ENCODE measurements at regions not wholly inside any gene's neighbourhood (a gene's known extent, or its start where the extent isn't known, plus 50 kb on each side); places are given as distances from the start of the nearest gene placed in this dataset.

DNA sequence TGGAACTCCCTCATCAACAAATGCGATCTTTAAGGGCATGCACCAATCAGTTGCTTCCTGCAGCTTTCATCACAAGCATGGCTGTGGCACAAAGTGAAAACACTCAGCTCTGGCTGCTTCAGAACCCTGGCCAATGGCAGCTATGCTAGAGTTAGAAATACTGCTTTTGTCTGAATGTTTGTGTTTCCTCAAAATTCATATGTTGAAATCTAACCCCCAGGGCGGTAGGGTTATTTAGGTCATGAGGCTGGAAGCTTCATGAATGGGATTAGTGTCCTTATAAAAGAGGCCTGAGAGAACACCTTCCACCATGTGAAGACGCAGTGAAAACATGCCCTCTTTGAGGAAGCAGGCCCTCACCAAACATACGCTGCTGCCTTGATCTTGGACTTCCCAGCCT, 453.9 kb downstream of the SNAPC1 start:
- Mint-ChIP-seq H3K4me1 (ENCODE audit: low read depth in 2 of 2) (no peaks in the 10 kb centered on the region), H3K9me3 (no peaks in the 10 kb centered on the region), H3K27ac (no peak overlapping the region), H3K4me3 (no peak overlapping the region), H3K36me3 (no peaks in the 10 kb centered on the region), H3K27me3 (peaks cover 10 to 31% of the 10 kb centered on the region in 2 donors)
- DNase-seq (ENCODE audit: low spot score) (no peak), ATAC-seq (no peak)

DNA sequence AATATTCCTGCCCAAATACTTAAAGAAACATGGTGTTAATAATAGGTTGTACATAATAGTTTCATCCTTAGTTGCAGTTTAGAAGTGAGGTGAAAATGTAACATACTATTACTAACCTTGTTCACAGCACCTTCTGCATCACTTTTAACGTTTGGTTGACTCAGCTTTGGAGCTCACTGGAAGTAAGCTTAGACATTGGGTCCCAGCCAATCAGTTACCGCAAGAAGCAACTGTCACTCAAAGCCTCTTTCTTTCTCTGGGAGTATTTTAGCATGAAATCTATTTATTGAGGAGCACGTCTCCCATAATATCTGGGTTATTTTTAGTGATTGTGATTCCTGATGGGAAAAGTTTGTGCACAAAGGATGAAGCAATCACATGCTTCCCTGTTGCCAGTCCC, 472.6 kb downstream of the SNAPC1 start:
- H3K4me3 Mint-ChIP-seq: no peak overlapping the region
- no peaks in the 10 kb centered on the region for H3K4me1 Mint-ChIP-seq (ENCODE audit: low read depth in 2 of 2)

GRCh38 chr14:62244221-62244620, 482.0 kb downstream of the SNAPC1 start:
- DNase-seq (ENCODE audit: low spot score): no peak
- Mint-ChIP-seq H3K36me3 (no peaks in the 10 kb centered on the region), H3K27me3 (peaks cover 3 to 28% of the 10 kb centered on the region in 2 donors), H3K27ac (no peak overlapping the region), H3K4me1 (ENCODE audit: low read depth in 2 of 2) (no peaks in the 10 kb centered on the region), H3K9me3 (no peaks in the 10 kb centered on the region), H3K4me3 (no peak overlapping the region)
- ATAC-seq: no peak

More for the DNA sequence above, 472.6 kb downstream of the SNAPC1 start:
- Mint-ChIP-seq H3K27me3 (peaks cover 3 to 7% of the 10 kb centered on the region in 2 donors), H3K27ac (no peak overlapping the region), H3K9me3 (peaks cover 7% of the 10 kb centered on the region), H3K36me3 (peaks cover 6% of the 10 kb centered on the region)
- no peak for ATAC-seq
- DNase-seq (ENCODE audit: low spot score): no peak

- H3K36me3 Mint-ChIP-seq: no peaks in the 10 kb centered on the region
- no peak overlapping the region for H3K27ac Mint-ChIP-seq
- H3K4me1 Mint-ChIP-seq (ENCODE audit: low read depth in 2 of 2): no peaks in the 10 kb centered on the region
- H3K9me3 Mint-ChIP-seq: peaks cover 3% of the 10 kb centered on the region
- ATAC-seq (no peak), DNase-seq (ENCODE audit: low spot score) (no peak)
- H3K27me3 Mint-ChIP-seq: peaks cover 0 to 22% of the 10 kb centered on the region in 2 donors
- H3K4me3 Mint-ChIP-seq: no peak overlapping the region
Observed at GRCh38 chr14:62247266-62247665, 485.0 kb downstream of the SNAPC1 start.

GRCh38 chr14:62251237-62251636, 489.0 kb downstream of the SNAPC1 start:
- H3K27me3 Mint-ChIP-seq: peaks cover 0 to 7% of the 10 kb centered on the region in 2 donors

GRCh38 chr14:62253171-62253570, 491.0 kb downstream of the SNAPC1 start:
- Mint-ChIP-seq H3K4me3 (no peak overlapping the region), H3K4me1 (ENCODE audit: low read depth in 2 of 2) (no peaks in the 10 kb centered on the region), H3K27me3 (peaks cover 0 to 17% of the 10 kb centered on the region in 2 donors), H3K27ac (no peak overlapping the region), H3K9me3 (peaks cover 3% of the 10 kb centered on the region), H3K36me3 (no peaks in the 10 kb centered on the region)
- ATAC-seq (no peak), DNase-seq (ENCODE audit: low spot score) (no peak)

More at GRCh38 chr14:62251237-62251636, 489.0 kb downstream of the SNAPC1 start:
- no peak for DNase-seq (ENCODE audit: low spot score)
- H3K9me3 Mint-ChIP-seq: peaks cover 3% of the 10 kb centered on the region
- H3K4me3 Mint-ChIP-seq: no peak overlapping the region
- H3K36me3 Mint-ChIP-seq: no peaks in the 10 kb centered on the region
- ATAC-seq: no peak
- H3K27ac Mint-ChIP-seq: no peak overlapping the region
- no peaks in the 10 kb centered on the region for H3K4me1 Mint-ChIP-seq (ENCODE audit: low read depth in 2 of 2)

GRCh38 chr14:62253911-62254310, 491.7 kb downstream of the SNAPC1 start:
- Mint-ChIP-seq H3K27ac (no peak overlapping the region), H3K27me3 (peaks cover 0 to 12% of the 10 kb centered on the region in 2 donors), H3K36me3 (no peaks in the 10 kb centered on the region), H3K4me3 (no peak overlapping the region), H3K9me3 (peaks cover 3% of the 10 kb centered on the region), H3K4me1 (ENCODE audit: low read depth in 2 of 2) (no peaks in the 10 kb centered on the region)
- DNase-seq (ENCODE audit: low spot score) (no peak), ATAC-seq (no peak)

- H3K27ac Mint-ChIP-seq: no peak overlapping the region
- H3K36me3 Mint-ChIP-seq: no peaks in the 10 kb centered on the region
- H3K4me3 Mint-ChIP-seq: no peak overlapping the region
- peaks cover 5 to 6% of the 10 kb centered on the region in 2 donors for H3K27me3 Mint-ChIP-seq
- DNase-seq (ENCODE audit: low spot score) (no peak), ATAC-seq (peak; percentile 71 to 79)
- peaks cover 3% of the 10 kb centered on the region for H3K9me3 Mint-ChIP-seq
- no peaks in the 10 kb centered on the region for H3K4me1 Mint-ChIP-seq (ENCODE audit: low read depth in 2 of 2)
Observed at GRCh38 chr14:62269204-62269603, 507.0 kb downstream of the SNAPC1 start.

- Mint-ChIP-seq H3K27ac (no peak overlapping the region), H3K4me3 (no peak overlapping the region), H3K36me3 (no peaks in the 10 kb centered on the region), H3K27me3 (peaks cover 5 to 6% of the 10 kb centered on the region in 2 donors), H3K4me1 (ENCODE audit: low read depth in 2 of 2) (no peaks in the 10 kb centered on the region), H3K9me3 (peaks cover 3% of the 10 kb centered on the region)
- DNase-seq (ENCODE audit: low spot score) (no peak), ATAC-seq (no peak)
Observed at GRCh38 chr14:62270236-62270635, 508.0 kb downstream of the SNAPC1 start.

GRCh38 chr14:62280366-62280765, 518.1 kb downstream of the SNAPC1 start:
- Mint-ChIP-seq H3K4me3 (no peak overlapping the region), H3K36me3 (no peaks in the 10 kb centered on the region), H3K27me3 (no peaks in the 10 kb centered on the region), H3K27ac (no peak overlapping the region), H3K4me1 (ENCODE audit: low read depth in 2 of 2) (no peaks in the 10 kb centered on the region), H3K9me3 (no peaks in the 10 kb centered on the region)
- no peak for ATAC-seq
- DNase-seq (ENCODE audit: low spot score): no peak

- ATAC-seq (no peak), DNase-seq (ENCODE audit: low spot score) (no peak)
- H3K36me3 Mint-ChIP-seq: no peaks in the 10 kb centered on the region
- H3K4me1 Mint-ChIP-seq (ENCODE audit: low read depth in 2 of 2): no peaks in the 10 kb centered on the region
- H3K4me3 Mint-ChIP-seq: no peak overlapping the region
- no peak overlapping the region for H3K27ac Mint-ChIP-seq
- no peaks in the 10 kb centered on the region for H3K9me3 Mint-ChIP-seq
- no peaks in the 10 kb centered on the region for H3K27me3 Mint-ChIP-seq
Observed at GRCh38 chr14:62283837-62284236, 521.6 kb downstream of the SNAPC1 start.

- DNase-seq (ENCODE audit: low spot score): no peak
- no peak overlapping the region for H3K27ac Mint-ChIP-seq
- H3K4me1 Mint-ChIP-seq (ENCODE audit: low read depth in 2 of 2): no peaks in the 10 kb centered on the region
- H3K27me3 Mint-ChIP-seq: no peaks in the 10 kb centered on the region
- no peaks in the 10 kb centered on the region for H3K36me3 Mint-ChIP-seq
- no peak for ATAC-seq
- no peak overlapping the region for H3K4me3 Mint-ChIP-seq
- peaks cover 8% of the 10 kb centered on the region for H3K9me3 Mint-ChIP-seq
Observed at GRCh38 chr14:62289471-62289870, 527.3 kb downstream of the SNAPC1 start.

DNA sequence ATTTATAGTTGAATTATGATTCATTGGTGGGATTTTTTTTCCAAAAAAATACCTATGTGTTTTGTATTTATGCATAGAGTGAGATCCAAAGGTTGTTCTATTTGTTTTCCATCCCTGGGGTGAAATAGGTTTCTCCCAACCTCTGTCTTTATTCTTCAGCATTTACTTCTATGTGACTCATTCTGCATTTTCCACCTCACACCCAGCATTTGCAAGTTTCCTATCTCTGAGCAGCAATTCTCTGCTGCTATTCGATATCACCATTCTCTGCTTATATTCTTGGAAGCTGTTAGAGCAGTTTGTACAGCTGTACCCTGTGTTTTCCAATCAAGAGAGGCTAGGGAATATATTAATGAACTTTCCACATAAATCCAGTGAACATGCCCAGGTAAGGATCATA, 538.9 kb downstream of the SNAPC1 start:
- no peak for ATAC-seq
- Mint-ChIP-seq H3K27ac (no peak overlapping the region), H3K4me3 (no peak overlapping the region), H3K9me3 (peaks cover 13% of the 10 kb centered on the region), H3K36me3 (no peaks in the 10 kb centered on the region), H3K27me3 (no peaks in the 10 kb centered on the region), H3K4me1 (ENCODE audit: low read depth in 2 of 2) (no peaks in the 10 kb centered on the region)
- no peak for DNase-seq (ENCODE audit: low spot score)

DNA sequence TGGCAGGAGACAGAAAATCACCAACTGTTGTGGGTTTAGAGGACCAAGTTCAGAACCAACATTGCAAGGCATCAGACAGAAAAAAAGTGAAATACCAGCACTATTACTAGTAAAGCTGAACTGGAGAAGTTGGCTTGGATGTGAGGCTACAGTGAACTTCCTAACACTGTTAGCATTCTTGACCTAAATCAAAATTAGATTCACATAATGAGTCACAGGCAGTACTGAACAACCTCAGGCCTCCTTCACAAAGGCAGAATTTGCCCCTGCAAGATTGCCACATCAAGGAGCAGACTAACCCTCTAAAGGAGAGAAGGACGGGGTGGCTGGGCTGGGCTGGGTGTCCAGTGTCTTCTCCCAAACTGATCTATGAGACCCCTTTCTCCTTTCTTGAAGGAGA, 539.7 kb downstream of the SNAPC1 start:
- Mint-ChIP-seq H3K36me3 (no peaks in the 10 kb centered on the region), H3K9me3 (peaks cover 13% of the 10 kb centered on the region), H3K27me3 (no peaks in the 10 kb centered on the region), H3K27ac (no peak overlapping the region), H3K4me3 (no peak overlapping the region), H3K4me1 (ENCODE audit: low read depth in 2 of 2) (no peaks in the 10 kb centered on the region)
- ATAC-seq: no peak
- no peak for DNase-seq (ENCODE audit: low spot score)

DNA sequence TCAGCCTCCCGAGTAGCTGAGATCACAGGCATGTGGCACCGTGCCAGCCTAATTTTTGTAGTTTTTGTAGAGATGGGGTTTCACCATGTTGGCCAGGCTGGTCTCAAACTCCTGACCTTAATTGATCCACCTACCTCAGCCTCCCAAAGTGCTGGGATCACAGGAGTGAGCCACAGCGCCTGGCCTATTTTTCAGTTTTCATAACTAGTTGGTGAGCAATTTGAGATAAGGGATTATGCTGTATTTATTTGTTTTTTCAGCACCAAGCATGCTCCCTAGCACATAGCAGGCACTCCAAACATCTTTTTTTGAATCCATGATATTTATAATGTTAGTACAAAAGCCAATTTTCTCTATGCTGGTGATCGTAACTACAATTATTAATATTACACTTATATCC, 541.2 kb downstream of the SNAPC1 start:
- Mint-ChIP-seq H3K4me1 (ENCODE audit: low read depth in 2 of 2) (no peaks in the 10 kb centered on the region), H3K9me3 (peaks cover 10% of the 10 kb centered on the region), H3K36me3 (no peaks in the 10 kb centered on the region), H3K4me3 (no peak overlapping the region), H3K27ac (no peak overlapping the region), H3K27me3 (no peaks in the 10 kb centered on the region)
- ATAC-seq (no peak), DNase-seq (ENCODE audit: low spot score) (no peak)
